Myocyte (in vitro differentiated cells): ENCODE measurements at regions not wholly inside any gene's neighbourhood (a gene's known extent, or its start where the extent isn't known, plus 50 kb on each side); places are given as distances from the start of the nearest gene placed in this dataset.
"Not testable (repeated sequence)": the region's sequence is repeated elsewhere in the genome, so short reads cannot be mapped to it uniquely, and the experiment has no call there.

ENCODE experiments used
- DNase-seq: peaks from one replicate; pipeline ENCODE4 v3.0.0-alpha.2; 2012; ENCODE audit warnings: low read depth

GRCh38 chr10:42367532-42368230, 270.7 kb downstream of the ZNF33B start:
- DNase-seq = peak; percentile 99

- no peak for DNase-seq
Measured at GRCh38 chr10:42351745-42352144, 286.6 kb downstream of the ZNF33B start.

GRCh38 chr10:42336593-42337337, 301.6 kb downstream of the ZNF33B start:
- not testable (repeated sequence) for DNase-seq

- not testable (repeated sequence) for DNase-seq
Measured at GRCh38 chr10:42335653-42336296, 302.6 kb downstream of the ZNF33B start.

GRCh38 chr10:42304341-42304740, 334.0 kb downstream of the ZNF33B start:
- peak; percentile 2 for DNase-seq

GRCh38 chr10:42281896-42282295, 356.5 kb downstream of the ZNF33B start:
- DNase-seq = not testable (repeated sequence)

- DNase-seq = not testable (repeated sequence)
Measured at GRCh38 chr10:42269788-42270187, 368.6 kb downstream of the ZNF33B start.

- not testable (repeated sequence) for DNase-seq
Measured at GRCh38 chr10:42263259-42263658, 375.1 kb downstream of the ZNF33B start.

- DNase-seq = not testable (repeated sequence)
Measured at GRCh38 chr10:42243002-42243401, 395.4 kb downstream of the ZNF33B start.

- DNase-seq = no peak
Measured at GRCh38 chr10:42242135-42242805, 396.1 kb downstream of the ZNF33B start.

- not testable (repeated sequence) for DNase-seq
Measured at GRCh38 chr10:42236401-42236800, 402.0 kb downstream of the ZNF33B start.

GRCh38 chr10:42235736-42236135, 402.6 kb downstream of the ZNF33B start:
- DNase-seq = not testable (repeated sequence)

GRCh38 chr10:42235241-42235640, 403.1 kb downstream of the ZNF33B start:
- not testable (repeated sequence) for DNase-seq

GRCh38 chr10:42234506-42234905, 403.9 kb downstream of the ZNF33B start:
- DNase-seq = not testable (repeated sequence)

- DNase-seq = not testable (repeated sequence)
Measured at GRCh38 chr10:42233461-42234206, 404.7 kb downstream of the ZNF33B start.

GRCh38 chr10:42232955-42233354, 405.4 kb downstream of the ZNF33B start:
- not testable (repeated sequence) for DNase-seq

- DNase-seq = not testable (repeated sequence)
Measured at GRCh38 chr10:42230812-42231211, 407.6 kb downstream of the ZNF33B start.

- not testable (repeated sequence) for DNase-seq
Measured at GRCh38 chr10:42230115-42230514, 408.3 kb downstream of the ZNF33B start.

- not testable (repeated sequence) for DNase-seq
Measured at GRCh38 chr10:42227859-42228258, 410.5 kb downstream of the ZNF33B start.

- DNase-seq = not testable (repeated sequence)
Measured at GRCh38 chr10:42193588-42193987, 444.8 kb downstream of the ZNF33B start.

- DNase-seq = peak; percentile 29
Measured at GRCh38 chr10:42192450-42192849, 445.9 kb downstream of the ZNF33B start.
